Esophagus muscularis mucosa (tissue), 4 donors: ENCODE measurements at regions not wholly inside any gene's neighbourhood (a gene's known extent, or its start where the extent isn't known, plus 50 kb on each side); places are given as distances from the start of the nearest gene placed in this dataset.

ENCODE experiments used
- EP300 ChIP-seq: sonication (generic); formaldehyde crosslinking; IDR thresholded peaks from one replicate; pipeline ENCODE4 v1.6.1; 2017; ENCODE audit warnings: antibody characterized with exemption
- POLR2A ChIP-seq: fragments of 450-650 bp; IDR thresholded peaks from one replicate; pipeline ENCODE4 v1.6.1; 2017; ENCODE audit warnings: antibody characterized with exemption, moderate library complexity, mild to moderate bottlenecking, low read depth
- POLR2AphosphoS5 ChIP-seq, 2 donors: sonication (generic); formaldehyde crosslinking; IDR thresholded peaks; one replicate each; pipeline ENCODE4 v1.6.1; 2017; ENCODE audit warnings: antibody characterized with exemption in 2 of 2
- TF ChIP-seq, protein P1 (sequence below), 3 experiments: fragments of 200-600 bp in 2 of 3; fragments of 450-650 bp in 1 of 3; sonication (generic) in 2 of 3; IDR thresholded peaks; one replicate each; pipeline ENCODE4 v1.5.1; 2017 to 2019; ENCODE audit warnings: antibody characterized with exemption in 3 of 3, mild to moderate bottlenecking in 2 of 3, moderate library complexity in 1 of 3

DNA sequence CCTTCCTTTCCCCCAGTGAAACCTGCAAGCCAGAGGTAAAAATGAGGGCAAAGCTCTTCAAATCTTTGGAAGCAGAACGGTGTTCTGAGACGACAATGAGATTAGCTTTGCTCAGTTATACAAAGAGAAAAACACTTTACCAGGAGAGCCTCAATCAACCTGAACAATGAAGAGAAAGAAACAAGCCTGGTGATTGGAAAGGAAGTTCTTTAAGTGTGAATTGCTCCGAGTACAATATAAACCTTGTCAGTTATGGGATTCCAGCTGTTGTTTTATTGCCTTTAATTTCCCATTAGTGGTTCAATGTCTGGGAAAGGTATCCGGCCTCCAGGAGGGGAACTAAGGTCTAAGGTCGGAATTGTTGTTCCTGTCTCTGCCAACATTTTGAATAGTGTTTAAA, 901.6 kb downstream of the EPHA4 start:
- TF ChIP-seq, protein P1, sequence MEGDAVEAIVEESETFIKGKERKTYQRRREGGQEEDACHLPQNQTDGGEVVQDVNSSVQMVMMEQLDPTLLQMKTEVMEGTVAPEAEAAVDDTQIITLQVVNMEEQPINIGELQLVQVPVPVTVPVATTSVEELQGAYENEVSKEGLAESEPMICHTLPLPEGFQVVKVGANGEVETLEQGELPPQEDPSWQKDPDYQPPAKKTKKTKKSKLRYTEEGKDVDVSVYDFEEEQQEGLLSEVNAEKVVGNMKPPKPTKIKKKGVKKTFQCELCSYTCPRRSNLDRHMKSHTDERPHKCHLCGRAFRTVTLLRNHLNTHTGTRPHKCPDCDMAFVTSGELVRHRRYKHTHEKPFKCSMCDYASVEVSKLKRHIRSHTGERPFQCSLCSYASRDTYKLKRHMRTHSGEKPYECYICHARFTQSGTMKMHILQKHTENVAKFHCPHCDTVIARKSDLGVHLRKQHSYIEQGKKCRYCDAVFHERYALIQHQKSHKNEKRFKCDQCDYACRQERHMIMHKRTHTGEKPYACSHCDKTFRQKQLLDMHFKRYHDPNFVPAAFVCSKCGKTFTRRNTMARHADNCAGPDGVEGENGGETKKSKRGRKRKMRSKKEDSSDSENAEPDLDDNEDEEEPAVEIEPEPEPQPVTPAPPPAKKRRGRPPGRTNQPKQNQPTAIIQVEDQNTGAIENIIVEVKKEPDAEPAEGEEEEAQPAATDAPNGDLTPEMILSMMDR (IDR thresholded peaks at IDR 0.05), result no peak
- no peak for TF ChIP-seq POLR2A
- no peak for TF ChIP-seq POLR2AphosphoS5 (IDR thresholded peaks at IDR 0.05)
- TF ChIP-seq EP300, result no peak
